ENCODE measurements at regions not wholly inside any gene's neighbourhood (a gene's known extent, or its start where the extent isn't known, plus 50 kb on each side); places are given as distances from the start of the nearest gene placed in this dataset.
"Not testable (repeated sequence)": the region's sequence is repeated elsewhere in the genome, so short reads cannot be mapped to it uniquely, and the experiment has no call there.

DNA sequence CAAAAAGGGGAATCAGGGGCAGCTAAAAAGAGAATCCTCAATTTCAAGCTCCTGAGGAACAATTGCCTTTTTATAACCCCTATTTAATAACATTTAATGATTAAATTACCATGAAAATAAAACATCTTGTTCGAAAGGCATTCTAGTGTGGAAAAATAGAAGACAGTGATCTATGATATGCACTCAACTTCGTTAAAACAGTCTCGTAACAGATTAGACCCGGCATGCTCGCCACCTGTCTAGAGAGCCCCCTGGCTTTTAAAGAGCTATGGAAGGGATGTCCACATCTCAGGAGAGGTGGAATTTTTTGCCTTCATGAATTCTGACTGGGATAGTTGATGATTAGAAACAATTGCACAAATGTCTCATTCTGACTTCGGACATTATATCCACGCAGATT lies 153.7 kb upstream of the MDFIC2 start:
- no peak for DNase-seq

- DNase-seq = no peak
Measured at GRCh38 chr3:70464876-70465275, 152.4 kb upstream of the MDFIC2 start.

DNA sequence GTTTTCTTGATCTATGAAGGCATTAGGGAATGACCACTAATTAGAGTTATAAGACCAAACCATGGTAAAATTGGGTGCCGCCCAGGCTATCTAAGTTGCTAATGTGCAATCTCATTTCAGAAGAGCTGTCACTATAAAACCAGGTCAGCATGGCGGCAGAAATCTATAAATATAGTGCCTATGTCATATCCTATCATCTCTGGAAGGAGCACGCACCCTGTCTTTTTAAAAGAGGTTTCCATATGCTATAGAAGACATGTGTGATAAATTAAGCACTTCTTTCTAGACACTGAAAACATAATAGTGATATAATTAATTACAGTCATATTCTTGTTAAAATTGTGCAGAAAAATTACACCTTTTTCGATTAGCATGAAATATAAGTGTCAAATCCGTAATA lies 152.0 kb upstream of the MDFIC2 start:
- DNase-seq = no peak

- DNase-seq = not testable (repeated sequence)
Measured at GRCh38 chr3:70450220-70450619, 137.8 kb upstream of the MDFIC2 start.

DNA sequence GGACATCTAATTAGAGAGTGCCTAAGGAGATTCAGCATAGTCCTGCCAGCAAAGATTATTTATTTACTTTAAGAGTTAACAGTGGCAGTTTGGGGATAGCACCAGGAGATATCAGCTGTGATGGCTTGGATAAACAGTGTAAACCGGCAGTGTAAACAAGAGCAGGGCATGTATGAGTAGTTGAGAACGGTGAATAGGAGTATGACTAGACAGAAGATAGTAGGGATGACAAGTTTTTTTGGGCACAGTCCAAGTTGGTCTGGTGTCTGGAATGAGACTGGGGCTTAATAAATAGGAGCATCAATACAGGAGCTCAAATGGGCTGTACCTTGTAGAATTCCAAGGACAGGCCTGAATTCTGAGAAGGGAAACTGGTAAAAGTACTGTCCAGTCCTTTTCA lies 123.0 kb upstream of the MDFIC2 start:
- not testable (repeated sequence) for DNase-seq

DNA sequence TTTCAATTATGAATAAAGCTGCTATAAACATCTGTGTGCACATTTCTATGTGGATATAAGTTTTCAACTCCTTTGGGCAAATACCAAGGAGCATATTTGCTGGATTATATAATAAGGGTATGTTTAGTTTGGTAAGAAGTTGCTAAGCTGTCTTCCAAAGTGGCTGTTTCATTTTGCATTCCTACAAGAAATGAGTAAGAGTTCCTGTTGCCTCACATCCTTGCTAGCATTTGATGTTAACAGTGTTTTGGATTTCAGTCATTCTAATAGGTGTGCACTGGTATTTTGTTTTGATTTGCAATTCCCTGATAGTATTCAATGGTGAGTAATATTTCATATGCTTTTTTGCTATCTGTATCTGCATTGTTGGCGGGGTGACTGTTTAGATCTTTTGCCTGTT lies 120.7 kb upstream of the MDFIC2 start:
- DNase-seq = no peak

GRCh38 chr3:70431911-70432310 lies 119.5 kb upstream of the MDFIC2 start:
- DNase-seq = no peak

GRCh38 chr3:70426071-70426470 lies 113.6 kb upstream of the MDFIC2 start:
- DNase-seq = no peak

DNA sequence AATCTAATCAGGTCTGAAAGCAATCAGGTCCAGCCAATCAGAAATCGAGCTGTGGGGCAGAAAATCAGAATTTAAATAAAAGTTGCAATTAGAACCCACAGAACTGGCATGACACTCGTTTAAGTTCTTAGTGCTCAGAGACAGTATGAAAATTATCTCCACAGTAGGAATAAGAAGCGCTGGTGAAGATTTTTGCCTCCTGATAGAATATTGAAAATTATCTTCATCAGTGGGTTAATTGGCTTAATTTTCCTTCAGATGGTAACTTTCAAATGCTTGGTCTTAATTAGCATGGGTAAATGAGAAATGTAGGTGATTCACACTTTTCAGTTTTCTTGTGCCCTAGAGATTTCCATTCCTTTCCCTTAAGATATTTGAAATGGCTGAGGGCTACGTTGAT lies 109.1 kb upstream of the MDFIC2 start:
- no peak for DNase-seq

DNA sequence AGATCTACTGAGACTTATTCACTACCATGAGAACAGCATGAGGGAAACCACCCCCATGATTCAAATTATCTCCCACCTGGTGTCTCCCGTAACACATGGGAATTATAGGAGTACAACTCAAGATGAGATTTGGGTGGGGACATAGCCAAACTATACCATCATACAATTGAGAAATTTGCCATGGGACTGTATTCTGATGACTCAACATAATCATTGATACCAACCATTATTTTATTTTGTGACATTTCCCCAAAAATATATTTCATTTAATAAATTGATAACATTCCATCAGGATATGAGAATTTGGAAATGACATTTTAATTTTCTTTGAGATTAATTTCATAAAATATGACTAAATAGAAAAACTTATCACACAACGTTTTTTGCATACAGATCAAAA lies 96.6 kb upstream of the MDFIC2 start:
- no peak for DNase-seq

DNA sequence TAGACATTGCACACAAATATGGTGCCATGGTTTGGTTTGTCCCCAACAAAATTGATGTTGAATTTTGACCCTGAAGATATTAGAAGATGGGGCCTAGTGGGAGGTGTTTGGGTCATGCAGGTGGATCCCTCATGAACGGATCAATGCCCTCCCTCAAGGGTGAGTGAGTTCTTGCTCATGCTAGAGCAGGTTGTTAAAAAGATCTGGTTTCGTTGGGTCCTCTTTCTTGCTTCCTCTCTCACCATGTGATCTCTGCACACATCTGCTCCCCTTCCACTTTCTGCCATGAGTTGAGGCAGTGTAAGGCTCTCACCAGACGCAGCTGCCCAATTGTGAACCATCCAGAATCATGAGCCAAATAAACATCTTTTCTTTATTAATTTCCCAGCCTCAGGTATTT lies 87.8 kb upstream of the MDFIC2 start:
- no peak for DNase-seq

DNA sequence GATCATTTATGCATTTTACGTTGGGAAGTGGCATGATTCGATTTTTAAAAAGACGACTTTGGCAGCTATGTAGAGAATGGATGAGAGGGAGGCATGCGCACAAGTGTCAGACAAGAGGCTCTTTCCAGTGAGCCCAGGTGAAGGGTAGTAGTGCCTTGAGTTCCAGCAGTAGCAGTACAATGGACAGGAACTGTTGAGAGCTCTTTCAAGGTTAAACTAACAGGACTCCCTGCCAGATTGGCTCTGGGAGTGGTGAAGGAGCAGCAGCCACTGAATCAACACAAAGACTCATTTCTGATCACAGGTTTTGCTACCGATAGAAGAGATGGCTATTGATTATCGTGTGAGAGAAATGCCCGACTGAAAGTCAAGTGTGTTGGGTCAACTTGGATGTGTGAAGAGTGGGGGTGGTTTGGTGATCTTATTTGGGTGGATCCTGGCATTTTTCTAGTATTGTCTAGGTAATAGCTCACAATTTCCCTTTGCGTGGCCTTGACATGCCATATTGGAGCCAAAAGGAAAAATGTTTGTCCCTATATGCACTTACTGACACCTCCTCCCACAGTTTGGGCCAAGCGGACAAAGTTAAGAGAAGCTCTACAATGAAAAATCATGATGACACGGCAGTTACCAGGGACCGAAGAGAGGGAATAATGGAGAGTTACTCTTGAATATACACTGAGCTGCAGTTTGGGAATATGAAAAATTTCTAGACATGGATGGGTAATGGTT lies 81.6 kb upstream of the MDFIC2 start:
- no peak for DNase-seq

DNA sequence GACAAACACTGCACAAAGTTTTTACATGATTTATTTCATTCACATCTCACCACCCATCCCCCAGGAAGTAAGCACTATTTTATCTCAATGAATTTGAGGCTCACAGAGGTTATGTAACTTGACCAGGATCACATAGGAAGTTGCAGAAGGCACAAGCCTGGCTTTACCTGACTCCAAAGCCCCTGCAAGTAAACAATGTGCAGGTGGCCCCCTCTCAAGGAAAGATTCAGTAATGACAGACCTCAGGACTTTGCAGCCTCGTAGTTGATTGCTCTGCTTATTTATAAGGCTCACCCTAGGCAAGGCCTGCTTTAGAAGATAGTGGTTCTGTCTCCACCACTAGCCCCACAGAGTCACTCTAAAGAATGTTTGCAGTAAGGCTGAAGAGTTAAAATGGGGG lies 79.8 kb upstream of the MDFIC2 start:
- no peak for DNase-seq

- no peak for DNase-seq
Measured at GRCh38 chr3:70387889-70388288, 75.5 kb upstream of the MDFIC2 start.

DNA sequence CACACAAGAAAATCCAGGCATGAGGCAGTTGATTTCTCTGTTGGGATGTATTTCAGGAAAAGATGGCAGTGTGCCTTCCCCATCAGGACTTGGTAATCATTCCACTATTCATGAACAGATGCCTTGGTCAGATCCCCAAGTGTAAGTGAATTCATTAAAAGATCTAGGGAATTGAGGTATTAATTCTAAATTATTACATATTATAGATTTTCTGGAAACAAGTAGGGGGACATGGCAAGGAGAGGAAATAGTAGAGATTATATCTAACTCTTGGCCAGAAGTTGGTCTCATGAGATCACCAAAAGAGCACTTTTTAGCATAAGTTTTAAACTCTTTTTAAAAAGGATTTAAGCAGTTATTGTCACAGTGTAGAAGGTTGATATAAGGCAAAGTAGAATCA lies 74.4 kb upstream of the MDFIC2 start:
- no peak for DNase-seq

DNA sequence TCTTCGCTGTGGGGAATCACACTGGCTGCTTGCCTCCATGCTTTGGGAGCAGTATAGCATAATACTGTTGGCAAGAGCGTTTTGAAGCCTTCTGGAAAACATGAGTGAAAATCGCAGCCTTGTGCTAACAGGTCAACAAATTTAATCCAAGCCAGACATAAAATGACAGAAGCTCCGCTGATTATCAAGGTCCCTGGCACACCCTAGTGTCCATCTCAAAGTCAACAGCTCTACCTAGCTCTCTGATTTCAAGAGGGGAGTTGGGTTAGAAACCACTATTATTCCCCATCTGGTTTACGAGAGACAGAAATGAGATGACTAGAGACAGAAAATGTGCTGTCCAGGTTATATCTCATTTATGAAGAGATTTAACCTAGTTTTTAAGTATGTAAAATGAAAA lies 73.6 kb upstream of the MDFIC2 start:
- DNase-seq = no peak

- no peak for DNase-seq
Measured at GRCh38 chr3:70383360-70383831, 71.0 kb upstream of the MDFIC2 start.

DNA sequence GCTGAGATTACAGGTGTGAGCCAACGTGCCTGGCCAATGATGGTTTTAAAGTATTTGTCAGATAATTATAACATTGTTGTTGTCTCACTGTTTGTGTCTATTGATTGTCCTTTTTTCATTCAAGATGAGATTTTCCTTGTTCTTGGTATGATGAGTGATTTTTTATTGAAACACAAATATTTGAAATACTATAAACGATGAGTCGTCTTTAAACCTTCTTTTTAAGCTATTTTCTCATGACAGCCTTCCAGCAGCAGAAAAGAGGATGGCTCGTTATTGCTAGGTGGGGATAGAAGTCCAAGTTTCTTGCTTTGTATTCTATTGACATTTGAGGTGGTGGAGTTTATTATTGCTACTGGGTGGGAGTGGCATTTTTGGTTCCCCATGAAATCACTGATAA lies 61.7 kb upstream of the MDFIC2 start:
- DNase-seq = no peak

Data from NCI-H345 (cell line).